Stimulated activated memory B cell treated with anti-CD40 and anti-IgM and Interleukin-4, amounts not matched to agents 10 μg/mL and 1 μg/mL and 100 μg/mL, for 72 hours (primary cell): ENCODE measurements at regions not wholly inside any gene's neighbourhood (a gene's known extent, or its start where the extent isn't known, plus 50 kb on each side); places are given as distances from the start of the nearest gene placed in this dataset.
"Not testable (repeated sequence)": the region's sequence is repeated elsewhere in the genome, so short reads cannot be mapped to it uniquely, and the experiment has no call there.

Experiments used
- ATAC-seq: fragments of 150-1000 bp; cut with Tn5 transposase; 2 replicates; pipeline ENCODE4 v1.10.0; 2021
- H3K27ac Mint-ChIP-seq: one replicate; pipeline ENCODE4 v1.8.0; 2022; ENCODE audit warnings: mild to moderate bottlenecking, mixed read lengths
- H3K27me3 Mint-ChIP-seq: one replicate; pipeline ENCODE4 v1.8.0; 2022; ENCODE audit warnings: mixed read lengths
- H3K36me3 Mint-ChIP-seq: one replicate; pipeline ENCODE4 v1.8.0; 2022; ENCODE audit warnings: mixed read lengths
- H3K4me1 Mint-ChIP-seq: one replicate; pipeline ENCODE4 v1.8.0; 2022; ENCODE audit warnings: mixed read lengths
- H3K4me3 Mint-ChIP-seq: one replicate; pipeline ENCODE4 v1.8.0; 2022; ENCODE audit warnings: mild to moderate bottlenecking, moderate library complexity, mixed read lengths
- H3K9me3 Mint-ChIP-seq: one replicate; pipeline ENCODE4 v1.8.0; 2022; ENCODE audit warnings: mixed read lengths

DNA sequence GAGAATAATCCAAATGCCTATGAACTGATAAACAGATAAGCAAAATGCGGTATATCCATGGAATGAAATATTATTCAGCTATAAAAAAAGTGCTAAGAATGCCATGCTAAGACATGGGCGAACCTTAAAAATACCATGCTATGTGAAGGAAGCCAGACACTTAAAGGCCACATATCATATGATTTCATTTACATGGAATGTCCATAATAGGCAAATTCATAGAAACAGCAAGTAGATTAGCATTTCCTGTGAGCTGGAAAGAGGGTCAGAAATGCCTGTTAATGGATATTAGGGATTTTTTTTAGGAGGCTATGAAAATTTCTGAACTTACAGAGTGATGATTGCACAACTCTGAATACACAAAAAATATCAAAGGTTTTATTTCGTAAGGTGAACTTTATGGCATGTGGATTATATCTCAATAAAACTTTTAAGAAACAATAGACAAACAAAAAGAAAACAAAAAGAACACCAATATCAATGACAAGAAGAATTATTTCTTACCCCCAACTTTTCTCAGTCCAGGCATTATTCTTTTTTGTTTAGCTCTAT is 1207.7 kb downstream of the SUCLG1 start:
- H3K4me3 Mint-ChIP-seq: no peak overlapping the region
- ATAC-seq: no peak

DNA sequence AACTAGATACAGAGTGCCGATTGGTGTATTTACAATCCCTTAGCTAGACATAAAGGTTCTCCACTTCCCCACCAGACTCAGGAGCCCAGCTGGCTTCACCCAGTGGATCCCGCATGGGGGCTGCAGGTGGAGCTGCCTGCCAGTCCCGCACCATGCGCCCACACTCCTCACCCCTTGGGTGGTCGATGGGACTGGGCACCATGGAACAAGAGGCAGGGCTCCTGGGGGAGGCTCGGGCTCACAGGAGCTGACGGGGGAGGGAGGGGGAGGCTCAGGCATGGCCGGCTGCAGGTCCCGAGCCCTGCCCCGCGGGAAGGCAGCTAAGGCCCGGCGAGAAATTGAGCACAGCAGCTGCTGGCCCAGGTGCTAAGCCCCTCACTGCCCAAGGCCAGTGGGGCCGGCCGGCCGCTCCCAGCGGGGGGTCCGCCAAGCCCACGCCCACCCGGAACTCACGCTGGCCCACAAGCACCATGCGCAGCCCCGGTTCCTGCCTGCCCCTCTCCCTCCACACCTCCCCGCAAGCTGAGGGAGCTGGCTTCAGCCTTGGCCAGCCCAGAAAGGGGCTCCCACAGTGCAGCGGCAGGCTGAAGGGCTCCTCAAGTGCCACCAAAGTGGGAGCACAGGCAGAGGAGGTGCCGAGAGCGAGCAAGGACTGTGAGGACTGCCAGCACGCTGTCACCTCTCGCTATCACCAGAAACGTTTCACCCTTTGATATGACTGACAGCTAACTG is 1213.1 kb downstream of the SUCLG1 start:
- H3K9me3 Mint-ChIP-seq, ATAC-seq, H3K4me1 Mint-ChIP-seq, H3K27ac Mint-ChIP-seq, H3K36me3 Mint-ChIP-seq, H3K27me3 Mint-ChIP-seq, H3K4me3 Mint-ChIP-seq: not testable (repeated sequence)

More for the DNA sequence above, 1207.7 kb downstream of the SUCLG1 start:
- H3K9me3 Mint-ChIP-seq: peaks cover 5% of the 10 kb centered on the region
- no peaks in the 10 kb centered on the region for H3K27me3 Mint-ChIP-seq
- H3K4me1 Mint-ChIP-seq: no peaks in the 10 kb centered on the region
- no peaks in the 10 kb centered on the region for H3K36me3 Mint-ChIP-seq
- H3K27ac Mint-ChIP-seq: no peak overlapping the region

DNA sequence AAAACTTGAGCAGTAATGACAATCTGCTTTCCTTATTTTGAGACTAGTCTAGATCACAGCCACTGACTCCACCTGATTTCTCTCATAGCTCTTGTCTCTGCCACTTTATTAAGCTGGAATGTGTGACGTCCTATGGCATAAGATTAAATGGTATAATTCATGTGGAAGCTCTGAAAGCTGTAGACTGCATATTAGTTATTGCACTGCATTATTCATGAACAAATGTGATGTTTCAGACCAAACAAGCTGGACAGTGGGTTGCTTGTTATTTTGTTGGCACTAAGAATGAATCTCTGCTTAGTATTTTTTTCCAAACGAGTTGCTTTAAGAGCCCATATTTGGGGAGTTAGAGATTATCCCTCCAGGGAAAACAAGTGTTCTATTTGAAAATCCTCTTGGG is 1218.5 kb downstream of the SUCLG1 start:
- Mint-ChIP-seq H3K4me3 (no peak overlapping the region), H3K36me3 (no peaks in the 10 kb centered on the region), H3K9me3 (no peaks in the 10 kb centered on the region), H3K27me3 (no peaks in the 10 kb centered on the region), H3K27ac (no peak overlapping the region), H3K4me1 (no peaks in the 10 kb centered on the region)
- ATAC-seq: no peak

GRCh38 chr2:83238111-83238510 is 1221.0 kb downstream of the SUCLG1 start:
- H3K27me3 Mint-ChIP-seq: no peaks in the 10 kb centered on the region
- ATAC-seq: no peak
- H3K4me3 Mint-ChIP-seq: no peak overlapping the region
- H3K9me3 Mint-ChIP-seq: peaks cover 2% of the 10 kb centered on the region
- no peak overlapping the region for H3K27ac Mint-ChIP-seq
- no peaks in the 10 kb centered on the region for H3K36me3 Mint-ChIP-seq
- no peaks in the 10 kb centered on the region for H3K4me1 Mint-ChIP-seq

DNA sequence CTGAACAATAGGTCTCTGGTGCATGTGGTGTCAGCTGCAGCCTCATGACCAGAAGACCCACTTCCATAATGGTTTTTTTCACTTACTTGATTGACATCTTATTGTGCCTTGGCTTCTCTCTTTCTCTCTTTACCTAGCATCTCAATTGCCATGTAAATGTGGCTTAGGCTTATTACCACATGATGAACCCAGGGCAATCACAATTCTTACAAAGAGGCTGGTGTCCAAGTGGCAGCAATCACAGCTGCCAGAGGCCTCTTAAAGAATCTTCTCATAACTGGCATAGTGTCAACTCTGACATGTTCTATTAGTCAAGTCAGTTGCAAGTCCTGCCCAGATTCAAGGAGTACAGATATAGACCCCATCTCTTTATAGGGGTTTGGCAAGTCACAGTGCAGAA is 1224.8 kb downstream of the SUCLG1 start:
- H3K27ac Mint-ChIP-seq: no peak overlapping the region
- no peak overlapping the region for H3K4me3 Mint-ChIP-seq
- H3K36me3 Mint-ChIP-seq: no peaks in the 10 kb centered on the region
- peaks cover 2% of the 10 kb centered on the region for H3K9me3 Mint-ChIP-seq
- no peak for ATAC-seq
- H3K4me1 Mint-ChIP-seq: no peaks in the 10 kb centered on the region
- no peaks in the 10 kb centered on the region for H3K27me3 Mint-ChIP-seq

DNA sequence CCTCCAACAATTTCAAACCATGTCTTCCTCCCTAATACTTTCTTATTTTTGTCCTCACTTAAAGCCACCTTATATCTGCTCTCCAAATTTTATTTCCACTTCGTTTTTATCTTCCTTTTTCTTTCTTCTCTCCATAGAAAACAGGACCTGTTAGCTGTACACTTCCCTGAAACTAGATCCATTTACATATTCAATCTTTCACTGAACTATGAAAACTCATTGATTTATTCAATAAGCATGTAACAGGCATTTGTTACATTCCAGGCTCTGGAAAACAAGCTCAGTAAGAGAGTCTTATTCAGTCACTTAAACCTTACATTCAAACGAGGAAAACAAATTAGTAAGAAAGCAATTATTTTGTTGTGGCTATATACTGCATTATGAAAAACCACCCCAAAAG is 1225.3 kb downstream of the SUCLG1 start:
- Mint-ChIP-seq H3K9me3 (peaks cover 2% of the 10 kb centered on the region), H3K4me1 (no peaks in the 10 kb centered on the region), H3K27ac (no peak overlapping the region), H3K4me3 (no peak overlapping the region), H3K36me3 (no peaks in the 10 kb centered on the region), H3K27me3 (no peaks in the 10 kb centered on the region)
- ATAC-seq: no peak

DNA sequence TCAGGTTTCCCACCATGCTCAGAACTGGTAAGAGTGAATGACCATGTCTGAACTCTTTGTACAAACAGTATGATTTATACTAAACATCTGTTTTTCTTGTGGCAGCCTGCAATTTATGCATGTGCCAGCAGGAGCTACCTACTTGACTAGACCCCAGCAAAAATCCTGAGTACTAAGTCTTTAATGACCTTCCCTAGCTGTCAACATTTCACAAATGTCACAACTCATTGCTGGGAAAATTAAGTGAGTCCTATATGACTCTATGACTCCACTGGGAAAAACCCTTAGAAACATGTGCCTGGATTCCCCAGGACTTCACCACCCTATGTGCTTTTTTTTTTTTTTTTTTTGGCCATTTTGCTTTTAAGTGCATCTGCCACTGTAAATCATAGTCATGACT is 1225.8 kb downstream of the SUCLG1 start:
- peaks cover 2% of the 10 kb centered on the region for H3K9me3 Mint-ChIP-seq
- no peak overlapping the region for H3K4me3 Mint-ChIP-seq
- no peak overlapping the region for H3K27ac Mint-ChIP-seq
- H3K27me3 Mint-ChIP-seq: no peaks in the 10 kb centered on the region
- no peak for ATAC-seq
- no peaks in the 10 kb centered on the region for H3K4me1 Mint-ChIP-seq
- H3K36me3 Mint-ChIP-seq: no peaks in the 10 kb centered on the region

- no peak overlapping the region for H3K27ac Mint-ChIP-seq
- no peak for ATAC-seq
- H3K4me3 Mint-ChIP-seq: no peak overlapping the region
- H3K4me1 Mint-ChIP-seq: no peaks in the 10 kb centered on the region
- no peaks in the 10 kb centered on the region for H3K36me3 Mint-ChIP-seq
- H3K9me3 Mint-ChIP-seq: peaks cover 6% of the 10 kb centered on the region
- no peaks in the 10 kb centered on the region for H3K27me3 Mint-ChIP-seq
Measured at GRCh38 chr2:83229443-83229842, 1229.6 kb downstream of the SUCLG1 start.

GRCh38 chr2:83224591-83225200 is 1234.4 kb downstream of the SUCLG1 start:
- H3K27me3 Mint-ChIP-seq: no peaks in the 10 kb centered on the region
- peaks cover 4% of the 10 kb centered on the region for H3K9me3 Mint-ChIP-seq
- no peak for ATAC-seq
- H3K36me3 Mint-ChIP-seq: no peaks in the 10 kb centered on the region
- H3K4me3 Mint-ChIP-seq: no peak overlapping the region
- no peak overlapping the region for H3K27ac Mint-ChIP-seq
- no peaks in the 10 kb centered on the region for H3K4me1 Mint-ChIP-seq

DNA sequence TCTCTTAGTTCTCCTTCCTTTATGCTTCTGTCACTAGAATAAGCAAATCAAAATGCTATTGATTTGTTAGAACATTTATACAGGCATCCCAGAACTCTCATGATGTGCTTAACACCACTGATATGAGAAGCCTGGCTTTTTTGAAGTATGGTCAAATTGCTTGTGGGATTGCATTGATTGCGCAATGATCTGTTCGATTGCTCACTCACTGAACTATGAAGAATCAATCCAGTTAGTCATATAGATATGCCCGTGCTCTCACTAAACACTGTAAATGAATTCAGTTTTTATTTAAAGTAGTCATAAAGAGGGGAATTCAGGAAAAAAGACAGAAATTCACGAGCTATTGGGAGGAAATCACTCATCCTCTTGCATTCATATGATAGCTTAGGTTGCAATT is 1237.8 kb downstream of the SUCLG1 start:
- H3K4me1 Mint-ChIP-seq: no peaks in the 10 kb centered on the region
- H3K27me3 Mint-ChIP-seq: no peaks in the 10 kb centered on the region
- ATAC-seq: no peak
- no peak overlapping the region for H3K4me3 Mint-ChIP-seq
- H3K36me3 Mint-ChIP-seq: no peaks in the 10 kb centered on the region
- H3K27ac Mint-ChIP-seq: no peak overlapping the region
- H3K9me3 Mint-ChIP-seq: peaks cover 3% of the 10 kb centered on the region

DNA sequence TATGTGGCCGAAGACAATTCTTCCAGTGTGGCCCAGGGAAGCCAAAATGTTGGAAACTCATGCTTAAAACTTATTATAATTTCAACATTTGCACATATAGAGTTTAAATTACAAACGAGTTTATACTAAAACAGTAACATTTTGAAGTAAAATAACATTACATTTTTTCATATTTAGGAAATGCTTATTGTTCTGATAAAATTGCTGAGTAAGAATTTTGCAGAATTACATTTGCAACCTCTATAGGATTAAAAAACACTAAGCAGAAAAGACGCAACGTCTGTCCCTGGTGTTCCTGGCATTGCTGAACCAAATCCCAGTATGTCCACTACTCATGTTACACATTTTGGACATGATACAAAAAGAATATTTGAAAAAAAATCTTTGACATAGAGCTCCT is 1241.2 kb downstream of the SUCLG1 start:
- Mint-ChIP-seq H3K4me3 (no peak overlapping the region), H3K36me3 (no peaks in the 10 kb centered on the region), H3K9me3 (peaks cover 6% of the 10 kb centered on the region), H3K4me1 (no peaks in the 10 kb centered on the region), H3K27me3 (no peaks in the 10 kb centered on the region), H3K27ac (no peak overlapping the region)
- ATAC-seq: no peak

GRCh38 chr2:83196225-83196624 is 1262.9 kb downstream of the SUCLG1 start:
- H3K4me1 Mint-ChIP-seq: no peaks in the 10 kb centered on the region
- no peak overlapping the region for H3K4me3 Mint-ChIP-seq
- peaks cover 2% of the 10 kb centered on the region for H3K9me3 Mint-ChIP-seq
- H3K27ac Mint-ChIP-seq: no peak overlapping the region
- no peak for ATAC-seq
- H3K27me3 Mint-ChIP-seq: no peaks in the 10 kb centered on the region
- no peaks in the 10 kb centered on the region for H3K36me3 Mint-ChIP-seq

DNA sequence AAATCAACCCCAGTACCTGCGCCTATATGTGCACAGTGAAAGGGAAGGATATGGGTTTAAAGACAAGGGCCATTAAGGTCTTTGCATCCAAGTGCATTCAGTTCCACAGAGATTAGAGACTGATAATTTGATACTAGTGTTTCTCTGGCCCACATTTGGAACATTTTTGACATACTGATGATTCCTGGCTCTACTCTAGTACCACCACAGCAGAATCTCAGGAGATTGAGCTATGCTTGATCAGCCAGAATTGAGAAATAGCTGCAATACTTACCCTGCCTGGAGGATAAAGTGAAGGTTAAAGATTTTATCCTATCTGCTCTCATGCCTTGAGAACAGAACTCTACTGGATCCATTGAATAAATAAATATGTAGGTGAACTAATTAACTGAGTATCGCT is 1267.8 kb downstream of the SUCLG1 start:
- H3K27me3 Mint-ChIP-seq: no peaks in the 10 kb centered on the region
- ATAC-seq: no peak
- H3K4me3 Mint-ChIP-seq: no peak overlapping the region
- H3K4me1 Mint-ChIP-seq: no peaks in the 10 kb centered on the region
- H3K9me3 Mint-ChIP-seq: no peaks in the 10 kb centered on the region
- H3K27ac Mint-ChIP-seq: no peak overlapping the region
- H3K36me3 Mint-ChIP-seq: no peaks in the 10 kb centered on the region

DNA sequence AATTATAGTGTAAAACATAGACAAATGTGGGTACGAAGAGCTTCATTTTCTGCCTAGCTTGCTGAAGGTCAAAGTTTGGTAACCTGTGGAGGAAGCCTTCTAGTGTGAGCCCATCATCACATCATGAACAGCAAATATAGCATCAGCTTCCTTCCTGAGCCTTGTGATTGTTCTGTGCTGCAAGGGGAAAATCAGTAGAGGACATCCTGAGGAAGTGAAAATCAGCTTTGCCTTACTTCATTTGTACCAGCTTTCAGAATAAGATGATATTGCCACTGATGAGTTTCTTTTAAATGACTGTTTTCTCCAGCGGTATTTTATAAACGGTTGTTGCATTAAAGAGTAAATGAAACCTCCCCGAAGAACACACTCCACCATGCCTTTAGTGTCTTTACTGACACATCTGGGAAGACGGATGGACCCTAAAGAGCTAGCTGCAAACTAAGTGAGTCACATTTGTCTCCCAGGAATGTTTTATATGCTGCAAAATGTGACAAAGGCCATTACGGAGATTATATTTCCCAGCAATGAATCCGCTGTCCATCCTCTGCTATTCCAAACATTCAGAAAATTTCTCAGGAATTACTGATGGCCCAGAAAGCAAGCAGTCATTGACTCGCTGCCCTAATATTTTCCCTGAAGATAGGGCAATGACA is 1272.8 kb downstream of the SUCLG1 start:
- Mint-ChIP-seq H3K9me3 (no peaks in the 10 kb centered on the region), H3K4me3 (no peak overlapping the region), H3K36me3 (no peaks in the 10 kb centered on the region), H3K4me1 (no peaks in the 10 kb centered on the region), H3K27me3 (no peaks in the 10 kb centered on the region), H3K27ac (no peak overlapping the region)
- ATAC-seq: no peak

GRCh38 chr2:83180862-83181530 is 1278.1 kb downstream of the SUCLG1 start:
- not testable (repeated sequence) for ATAC-seq, H3K27me3 Mint-ChIP-seq, H3K4me3 Mint-ChIP-seq, H3K27ac Mint-ChIP-seq, H3K36me3 Mint-ChIP-seq, H3K4me1 Mint-ChIP-seq, H3K9me3 Mint-ChIP-seq
